WTC11 (cell line): ENCODE measurements at regions not wholly inside any gene's neighbourhood (a gene's known extent, or its start where the extent isn't known, plus 50 kb on each side); places are given as distances from the start of the nearest gene placed in this dataset.

Source experiments
- ATAC-seq: fragments of 200-7000 bp; cut with Tn5 transposase; 2 replicates; pipeline ENCODE4 v1.10.0; 2021; ENCODE audit warnings: mild to moderate bottlenecking, moderate library complexity
- CTCF ChIA-PET: fragments of 300-600 bp; sonication (Branson Sonifier 250); formaldehyde crosslinking; loops from one replicate; lab custom pipeline; 2021; ENCODE audit warnings: antibody characterized with exemption; lab: Charles Lee
- POLR2A ChIA-PET: fragments of 350-600 bp; sonication (Branson Sonifier 250); formaldehyde crosslinking; loops from one replicate; lab custom pipeline; 2021; ENCODE audit warnings: antibody characterized with exemption; lab: Charles Lee
- DNase-seq: peaks from one replicate; pipeline ENCODE4 v3.0.0; 2021; ENCODE audit warnings: low spot score
- H3K27ac Mint-ChIP-seq: 2 replicates; pipeline ENCODE4 v1.8.0; 2021; ENCODE audit warnings: mixed read lengths
- H3K27me3 Mint-ChIP-seq: 2 replicates; pipeline ENCODE4 v1.8.0; 2021; ENCODE audit warnings: low read depth, mild to moderate bottlenecking, moderate library complexity, mixed read lengths
- H3K36me3 Mint-ChIP-seq: 2 replicates; pipeline ENCODE4 v1.8.0; 2021; ENCODE audit warnings: mixed read lengths
- H3K4me1 Mint-ChIP-seq: 2 replicates; pipeline ENCODE4 v1.8.0; 2022; ENCODE audit warnings: mixed read lengths
- H3K4me3 Mint-ChIP-seq: 2 replicates; pipeline ENCODE4 v1.8.0; 2021; ENCODE audit warnings: mild to moderate bottlenecking, moderate library complexity, mixed read lengths
- H3K9me3 Mint-ChIP-seq: 2 replicates; pipeline ENCODE4 v1.8.0; 2021; ENCODE audit warnings: mixed read lengths
- FOXK1 ChIP-seq: sonication (generic); formaldehyde crosslinking; IDR thresholded peaks from 2 replicates; pipeline ENCODE4 v1.8.0; 2022; ENCODE audit warnings: mild to moderate bottlenecking, moderate library complexity, missing genetic modification reagents
- FOXP4 ChIP-seq: sonication (generic); formaldehyde crosslinking; IDR thresholded peaks from 2 replicates; pipeline ENCODE4 v1.8.0; 2022; ENCODE audit warnings: mild to moderate bottlenecking, missing genetic modification reagents
- GRHL2 ChIP-seq: fragments of 250-450 bp; sonication (Bioruptor Pico); IDR thresholded peaks from 2 replicates; pipeline ENCODE4 v1.8.0; 2022; ENCODE audit warnings: mild to moderate bottlenecking, moderate library complexity; ENCODE audit not compliant: insufficient replicate concordance, severe bottlenecking
- JAZF1 ChIP-seq: fragments of 250-450 bp; sonication (Bioruptor Pico); IDR thresholded peaks from 2 replicates; pipeline ENCODE4 v1.9.0; 2021; ENCODE audit warnings: moderate library complexity, mild to moderate bottlenecking, inconsistent platforms
- MXD4 ChIP-seq: fragments of 250-450 bp; sonication (Bioruptor Pico); IDR thresholded peaks from 2 replicates; pipeline ENCODE4 v1.8.0; 2021; ENCODE audit warnings: mild to moderate bottlenecking, moderate library complexity, borderline replicate concordance
- MYBL2 ChIP-seq: sonication (generic); formaldehyde crosslinking; IDR thresholded peaks from 2 replicates; pipeline ENCODE4 v1.8.1; 2023; ENCODE audit warnings: mild to moderate bottlenecking, moderate library complexity, missing genetic modification reagents
- NR2C2 ChIP-seq: sonication (generic); formaldehyde crosslinking; IDR thresholded peaks from 2 replicates; pipeline ENCODE4 v1.8.0; 2022; ENCODE audit warnings: mild to moderate bottlenecking, missing genetic modification reagents
- OVOL2 ChIP-seq: fragments of 250-450 bp; sonication (Bioruptor Pico); IDR thresholded peaks from 2 replicates; pipeline ENCODE4 v1.9.0; 2021; ENCODE audit warnings: mild to moderate bottlenecking, borderline replicate concordance
- SMAD3 ChIP-seq: sonication (generic); formaldehyde crosslinking; IDR thresholded peaks from 2 replicates; pipeline ENCODE4 v1.8.0; 2022; ENCODE audit warnings: missing genetic modification reagents, mild to moderate bottlenecking, borderline replicate concordance
- TCF7 ChIP-seq: sonication (generic); formaldehyde crosslinking; IDR thresholded peaks from 2 replicates; pipeline ENCODE4 v1.8.0; 2022; ENCODE audit warnings: mild to moderate bottlenecking, low read depth, missing genetic modification reagents, moderate library complexity
- TEAD1 ChIP-seq: sonication (generic); formaldehyde crosslinking; IDR thresholded peaks from 2 replicates; pipeline ENCODE4 v1.8.0; 2022; ENCODE audit warnings: mild to moderate bottlenecking, missing genetic modification reagents
- USF1 ChIP-seq: sonication (generic); formaldehyde crosslinking; IDR thresholded peaks from 2 replicates; pipeline ENCODE4 v1.8.0; 2022; ENCODE audit warnings: mild to moderate bottlenecking, missing genetic modification reagents
- ZMAT4 ChIP-seq: fragments of 250-450 bp; sonication (Bioruptor Pico); IDR thresholded peaks from 2 replicates; pipeline ENCODE4 v1.9.0; 2021; ENCODE audit warnings: mild to moderate bottlenecking
- ZNF121 ChIP-seq: sonication (generic); formaldehyde crosslinking; IDR thresholded peaks from 2 replicates; pipeline ENCODE4 v1.8.0; 2023; ENCODE audit warnings: missing genetic modification reagents
- ZNF317 ChIP-seq: sonication (generic); formaldehyde crosslinking; IDR thresholded peaks from 2 replicates; pipeline ENCODE4 v1.8.1; 2023; ENCODE audit warnings: low read depth, mild to moderate bottlenecking, moderate library complexity, missing genetic modification reagents, borderline replicate concordance
- ZNF396 ChIP-seq: fragments of 250-450 bp; sonication (Bioruptor Pico); IDR thresholded peaks from 2 replicates; pipeline ENCODE4 v1.8.0; 2021; ENCODE audit warnings: mild to moderate bottlenecking, moderate library complexity, borderline replicate concordance
- ZNF416 ChIP-seq: fragments of 250-450 bp; sonication (Bioruptor Pico); IDR thresholded peaks from 2 replicates; pipeline ENCODE4 v1.9.0; 2021; ENCODE audit warnings: mild to moderate bottlenecking, inconsistent platforms
- TF ChIP-seq, protein P1 (sequence below): sonication (generic); formaldehyde crosslinking; IDR thresholded peaks from 2 replicates; pipeline ENCODE4 v1.8.1; 2022; ENCODE audit warnings: missing genetic modification reagents, borderline replicate concordance
- TF ChIP-seq, protein P2 (sequence below): fragments of 250-450 bp; sonication (Bioruptor Pico); IDR thresholded peaks from 2 replicates; pipeline ENCODE4 v1.9.0; 2021; ENCODE audit warnings: mild to moderate bottlenecking, borderline replicate concordance
- TF ChIP-seq, protein P3 (sequence below): sonication (generic); formaldehyde crosslinking; IDR thresholded peaks from 2 replicates; pipeline ENCODE4 v1.8.0; 2023; ENCODE audit warnings: mild to moderate bottlenecking, missing genetic modification reagents
- TF ChIP-seq, protein P4 (sequence below): sonication (generic); formaldehyde crosslinking; IDR thresholded peaks from 2 replicates; pipeline ENCODE4 v1.8.1; 2022; ENCODE audit warnings: low read depth, mild to moderate bottlenecking, moderate library complexity, missing genetic modification reagents, borderline replicate concordance
- TF ChIP-seq, protein P5 (sequence below): fragments of 250-450 bp; sonication (Bioruptor Pico); IDR thresholded peaks from 2 replicates; pipeline ENCODE4 v1.9.0; 2021; ENCODE audit warnings: moderate library complexity, mild to moderate bottlenecking, inconsistent platforms, borderline replicate concordance

DNA sequence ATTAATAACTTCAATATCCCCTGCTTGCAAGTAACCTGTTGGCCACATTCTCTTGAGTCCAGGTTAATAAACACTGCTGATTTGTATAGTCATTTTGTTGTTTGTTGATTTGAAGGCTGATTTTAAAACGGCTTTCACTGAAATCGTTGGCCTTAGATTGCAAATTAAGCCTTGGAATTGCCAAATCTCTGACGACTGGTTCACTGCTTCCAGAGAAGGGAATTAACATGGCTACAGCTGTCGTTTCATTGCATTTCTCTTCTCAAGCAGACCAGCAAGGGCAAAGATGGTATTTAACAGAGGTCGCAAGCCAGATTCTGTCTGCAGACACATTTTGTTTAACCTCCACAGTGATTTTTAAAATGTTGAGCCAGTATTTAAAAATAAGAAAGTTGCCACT is 470.9 kb downstream of the TFAP2A start (continued):
- TF ChIP-seq, protein P1, sequence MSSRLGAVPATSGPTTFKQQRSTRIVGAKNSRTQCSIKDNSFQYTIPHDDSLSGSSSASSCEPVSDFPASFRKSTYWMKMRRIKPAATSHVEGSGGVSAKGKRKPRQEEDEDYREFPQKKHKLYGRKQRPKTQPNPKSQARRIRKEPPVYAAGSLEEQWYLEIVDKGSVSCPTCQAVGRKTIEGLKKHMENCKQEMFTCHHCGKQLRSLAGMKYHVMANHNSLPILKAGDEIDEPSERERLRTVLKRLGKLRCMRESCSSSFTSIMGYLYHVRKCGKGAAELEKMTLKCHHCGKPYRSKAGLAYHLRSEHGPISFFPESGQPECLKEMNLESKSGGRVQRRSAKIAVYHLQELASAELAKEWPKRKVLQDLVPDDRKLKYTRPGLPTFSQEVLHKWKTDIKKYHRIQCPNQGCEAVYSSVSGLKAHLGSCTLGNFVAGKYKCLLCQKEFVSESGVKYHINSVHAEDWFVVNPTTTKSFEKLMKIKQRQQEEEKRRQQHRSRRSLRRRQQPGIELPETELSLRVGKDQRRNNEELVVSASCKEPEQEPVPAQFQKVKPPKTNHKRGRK: no peak
- TF ChIP-seq NR2C2 (CRISPR knock-in tag) (no peak), FOXP4 (CRISPR knock-in tag) (no peak), ZNF396 (CRISPR knock-in tag) (no peak), ZNF121 (CRISPR knock-in tag) (no peak), GRHL2 (no peak), OVOL2 (no peak)
- TF ChIP-seq, protein P2, sequence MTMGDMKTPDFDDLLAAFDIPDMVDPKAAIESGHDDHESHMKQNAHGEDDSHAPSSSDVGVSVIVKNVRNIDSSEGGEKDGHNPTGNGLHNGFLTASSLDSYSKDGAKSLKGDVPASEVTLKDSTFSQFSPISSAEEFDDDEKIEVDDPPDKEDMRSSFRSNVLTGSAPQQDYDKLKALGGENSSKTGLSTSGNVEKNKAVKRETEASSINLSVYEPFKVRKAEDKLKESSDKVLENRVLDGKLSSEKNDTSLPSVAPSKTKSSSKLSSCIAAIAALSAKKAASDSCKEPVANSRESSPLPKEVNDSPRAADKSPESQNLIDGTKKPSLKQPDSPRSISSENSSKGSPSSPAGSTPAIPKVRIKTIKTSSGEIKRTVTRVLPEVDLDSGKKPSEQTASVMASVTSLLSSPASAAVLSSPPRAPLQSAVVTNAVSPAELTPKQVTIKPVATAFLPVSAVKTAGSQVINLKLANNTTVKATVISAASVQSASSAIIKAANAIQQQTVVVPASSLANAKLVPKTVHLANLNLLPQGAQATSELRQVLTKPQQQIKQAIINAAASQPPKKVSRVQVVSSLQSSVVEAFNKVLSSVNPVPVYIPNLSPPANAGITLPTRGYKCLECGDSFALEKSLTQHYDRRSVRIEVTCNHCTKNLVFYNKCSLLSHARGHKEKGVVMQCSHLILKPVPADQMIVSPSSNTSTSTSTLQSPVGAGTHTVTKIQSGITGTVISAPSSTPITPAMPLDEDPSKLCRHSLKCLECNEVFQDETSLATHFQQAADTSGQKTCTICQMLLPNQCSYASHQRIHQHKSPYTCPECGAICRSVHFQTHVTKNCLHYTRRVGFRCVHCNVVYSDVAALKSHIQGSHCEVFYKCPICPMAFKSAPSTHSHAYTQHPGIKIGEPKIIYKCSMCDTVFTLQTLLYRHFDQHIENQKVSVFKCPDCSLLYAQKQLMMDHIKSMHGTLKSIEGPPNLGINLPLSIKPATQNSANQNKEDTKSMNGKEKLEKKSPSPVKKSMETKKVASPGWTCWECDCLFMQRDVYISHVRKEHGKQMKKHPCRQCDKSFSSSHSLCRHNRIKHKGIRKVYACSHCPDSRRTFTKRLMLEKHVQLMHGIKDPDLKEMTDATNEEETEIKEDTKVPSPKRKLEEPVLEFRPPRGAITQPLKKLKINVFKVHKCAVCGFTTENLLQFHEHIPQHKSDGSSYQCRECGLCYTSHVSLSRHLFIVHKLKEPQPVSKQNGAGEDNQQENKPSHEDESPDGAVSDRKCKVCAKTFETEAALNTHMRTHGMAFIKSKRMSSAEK: no peak

DNA sequence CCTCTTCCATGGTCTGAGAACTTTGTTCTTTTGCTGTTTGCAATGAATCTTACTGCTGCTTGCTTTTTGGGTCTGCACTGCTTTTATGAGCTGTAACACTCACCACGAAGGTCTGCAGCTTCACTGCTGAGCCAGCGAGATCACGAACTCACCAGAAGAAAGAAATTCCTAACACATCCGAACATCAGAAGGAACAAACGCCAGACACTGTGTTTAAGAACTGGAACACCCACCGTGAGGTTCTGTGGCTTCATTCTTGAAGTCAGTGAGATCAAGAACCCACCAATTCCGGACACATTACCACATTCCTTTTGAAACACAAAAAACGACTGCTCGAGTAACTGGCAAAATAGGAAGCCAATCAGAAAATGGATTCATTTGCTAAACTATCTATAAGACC is 471.8 kb downstream of the TFAP2A start:
- peaks cover 9% of the 10 kb centered on the region for H3K36me3 Mint-ChIP-seq
- CTCF ChIA-PET: no interaction called here
- POLR2A ChIA-PET: no interaction called here
- TF ChIP-seq ZMAT4 (CRISPR knock-in tag) (no peak), USF1 (no peak), FOXK1 (CRISPR knock-in tag) (no peak), TEAD1 (no peak), MYBL2 (CRISPR knock-in tag) (no peak), JAZF1 (CRISPR knock-in tag) (no peak), ZNF416 (CRISPR knock-in tag) (no peak), MXD4 (CRISPR knock-in tag) (no peak), TCF7 (no peak), SMAD3 (no peak), ZNF317 (CRISPR knock-in tag) (no peak)
- TF ChIP-seq, protein P3, sequence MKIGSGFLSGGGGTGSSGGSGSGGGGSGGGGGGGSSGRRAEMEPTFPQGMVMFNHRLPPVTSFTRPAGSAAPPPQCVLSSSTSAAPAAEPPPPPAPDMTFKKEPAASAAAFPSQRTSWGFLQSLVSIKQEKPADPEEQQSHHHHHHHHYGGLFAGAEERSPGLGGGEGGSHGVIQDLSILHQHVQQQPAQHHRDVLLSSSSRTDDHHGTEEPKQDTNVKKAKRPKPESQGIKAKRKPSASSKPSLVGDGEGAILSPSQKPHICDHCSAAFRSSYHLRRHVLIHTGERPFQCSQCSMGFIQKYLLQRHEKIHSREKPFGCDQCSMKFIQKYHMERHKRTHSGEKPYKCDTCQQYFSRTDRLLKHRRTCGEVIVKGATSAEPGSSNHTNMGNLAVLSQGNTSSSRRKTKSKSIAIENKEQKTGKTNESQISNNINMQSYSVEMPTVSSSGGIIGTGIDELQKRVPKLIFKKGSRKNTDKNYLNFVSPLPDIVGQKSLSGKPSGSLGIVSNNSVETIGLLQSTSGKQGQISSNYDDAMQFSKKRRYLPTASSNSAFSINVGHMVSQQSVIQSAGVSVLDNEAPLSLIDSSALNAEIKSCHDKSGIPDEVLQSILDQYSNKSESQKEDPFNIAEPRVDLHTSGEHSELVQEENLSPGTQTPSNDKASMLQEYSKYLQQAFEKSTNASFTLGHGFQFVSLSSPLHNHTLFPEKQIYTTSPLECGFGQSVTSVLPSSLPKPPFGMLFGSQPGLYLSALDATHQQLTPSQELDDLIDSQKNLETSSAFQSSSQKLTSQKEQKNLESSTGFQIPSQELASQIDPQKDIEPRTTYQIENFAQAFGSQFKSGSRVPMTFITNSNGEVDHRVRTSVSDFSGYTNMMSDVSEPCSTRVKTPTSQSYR (CRISPR knock-in tag): no peak
- TF ChIP-seq, protein P4, sequence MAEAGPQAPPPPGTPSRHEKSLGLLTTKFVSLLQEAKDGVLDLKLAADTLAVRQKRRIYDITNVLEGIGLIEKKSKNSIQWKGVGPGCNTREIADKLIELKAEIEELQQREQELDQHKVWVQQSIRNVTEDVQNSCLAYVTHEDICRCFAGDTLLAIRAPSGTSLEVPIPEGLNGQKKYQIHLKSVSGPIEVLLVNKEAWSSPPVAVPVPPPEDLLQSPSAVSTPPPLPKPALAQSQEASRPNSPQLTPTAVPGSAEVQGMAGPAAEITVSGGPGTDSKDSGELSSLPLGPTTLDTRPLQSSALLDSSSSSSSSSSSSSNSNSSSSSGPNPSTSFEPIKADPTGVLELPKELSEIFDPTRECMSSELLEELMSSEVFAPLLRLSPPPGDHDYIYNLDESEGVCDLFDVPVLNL (CRISPR knock-in tag): no peak
- TF ChIP-seq, protein P5, sequence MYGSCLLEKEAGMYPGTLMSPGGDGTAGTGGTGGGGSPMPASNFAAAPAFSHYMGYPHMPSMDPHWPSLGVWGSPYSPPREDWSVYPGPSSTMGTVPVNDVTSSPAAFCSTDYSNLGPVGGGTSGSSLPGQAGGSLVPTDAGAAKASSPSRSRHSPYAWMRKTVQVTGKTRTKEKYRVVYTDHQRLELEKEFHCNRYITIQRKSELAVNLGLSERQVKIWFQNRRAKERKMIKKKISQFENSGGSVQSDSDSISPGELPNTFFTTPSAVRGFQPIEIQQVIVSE (CRISPR knock-in tag): no peak

More for the DNA sequence above, 471.8 kb downstream of the TFAP2A start:
- ATAC-seq (no peak), DNase-seq (no peak)
- Mint-ChIP-seq H3K4me1 (no peaks in the 10 kb centered on the region), H3K27me3 (no peaks in the 10 kb centered on the region), H3K4me3 (no peak overlapping the region), H3K27ac (no peak overlapping the region), H3K9me3 (peaks cover 22% of the 10 kb centered on the region)
